Stomach (tissue), 4 donors: ENCODE measurements at regions not wholly inside any gene's neighbourhood (a gene's known extent, or its start where the extent isn't known, plus 50 kb on each side); places are given as distances from the start of the nearest gene placed in this dataset.

Source experiments
- CTCF ChIP-seq, 7 experiments: fragments of 450-650 bp in 4 of 7; fragments of 200-600 bp in 3 of 7; sonication (generic) in 3 of 7; IDR thresholded peaks; one replicate each; pipeline ENCODE4 v1.5.1; 2016 to 2019; ENCODE audit warnings: antibody characterized with exemption in 7 of 7, control low read depth in 2 of 7, mild to moderate bottlenecking in 1 of 7
- EP300 ChIP-seq: sonication (generic); formaldehyde crosslinking; IDR thresholded peaks from one replicate; pipeline ENCODE4 v1.6.1; 2017; ENCODE audit warnings: antibody characterized with exemption
- POLR2A ChIP-seq, 4 donors: fragments of 450-650 bp; IDR thresholded peaks; one replicate each; pipeline ENCODE4 v1.6.1; 2016; ENCODE audit warnings: antibody characterized with exemption in 4 of 4, control low read depth in 2 of 4, mild to moderate bottlenecking in 1 of 4, moderate library complexity in 1 of 4
- POLR2AphosphoS5 ChIP-seq, 3 donors: sonication (generic); formaldehyde crosslinking; IDR thresholded peaks; one replicate each; pipeline ENCODE4 v1.6.1; 2016; ENCODE audit warnings: antibody characterized with exemption in 3 of 3

- no peak for TF ChIP-seq POLR2A (IDR thresholded peaks at IDR 0.05)
- TF ChIP-seq POLR2AphosphoS5 (IDR thresholded peaks at IDR 0.05) = no peak
- TF ChIP-seq CTCF (IDR thresholded peaks at IDR 0.05) = no peak
- no peak for TF ChIP-seq EP300
These were observed 79.2 kb upstream of the CD93 start for GRCh38 chr20:23165307-23165750.
